ENCODE measurements at regions not wholly inside any gene's neighbourhood (a gene's known extent, or its start where the extent isn't known, plus 50 kb on each side); places are given as distances from the start of the nearest gene placed in this dataset.

- DNase-seq (no peak), ATAC-seq (no peak)
- Histone ChIP-seq H3K4me3 (no peak overlapping the region), H3K4me1 (no peaks in the 10 kb centered on the region), H3K27me3 (no peaks in the 10 kb centered on the region), H3K9me3 (no peaks in the 10 kb centered on the region), H3K36me3 (no peaks in the 10 kb centered on the region), H3K27ac (no peak overlapping the region)
- TF ChIP-seq, protein P1, sequence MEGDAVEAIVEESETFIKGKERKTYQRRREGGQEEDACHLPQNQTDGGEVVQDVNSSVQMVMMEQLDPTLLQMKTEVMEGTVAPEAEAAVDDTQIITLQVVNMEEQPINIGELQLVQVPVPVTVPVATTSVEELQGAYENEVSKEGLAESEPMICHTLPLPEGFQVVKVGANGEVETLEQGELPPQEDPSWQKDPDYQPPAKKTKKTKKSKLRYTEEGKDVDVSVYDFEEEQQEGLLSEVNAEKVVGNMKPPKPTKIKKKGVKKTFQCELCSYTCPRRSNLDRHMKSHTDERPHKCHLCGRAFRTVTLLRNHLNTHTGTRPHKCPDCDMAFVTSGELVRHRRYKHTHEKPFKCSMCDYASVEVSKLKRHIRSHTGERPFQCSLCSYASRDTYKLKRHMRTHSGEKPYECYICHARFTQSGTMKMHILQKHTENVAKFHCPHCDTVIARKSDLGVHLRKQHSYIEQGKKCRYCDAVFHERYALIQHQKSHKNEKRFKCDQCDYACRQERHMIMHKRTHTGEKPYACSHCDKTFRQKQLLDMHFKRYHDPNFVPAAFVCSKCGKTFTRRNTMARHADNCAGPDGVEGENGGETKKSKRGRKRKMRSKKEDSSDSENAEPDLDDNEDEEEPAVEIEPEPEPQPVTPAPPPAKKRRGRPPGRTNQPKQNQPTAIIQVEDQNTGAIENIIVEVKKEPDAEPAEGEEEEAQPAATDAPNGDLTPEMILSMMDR (IDR thresholded peaks at IDR 0.05 in 4 of 5, conservative IDR thresholded peaks at IDR 0.05 in 1 of 5) = no peak
- in situ Hi-C loops (cut with MboI; ENCODE audit: low sequenced_read_pairs in 4 of 4) (no loop called here), intact Hi-C loops (cut with DNase I; ENCODE audit: low total_unique reads) (no loop called here)
Observed at GRCh38 chr4:173929921-173930320, 353.5 kb downstream of the FBXO8 start.

- H3K27me3 ChIP-seq = no peaks in the 10 kb centered on the region
- no peaks in the 10 kb centered on the region for H3K36me3 ChIP-seq
- TF ChIP-seq POLR2A (IDR thresholded peaks at IDR 0.05) = no peak
- TF ChIP-seq, protein P1 (IDR thresholded peaks at IDR 0.05 in 4 of 5, conservative IDR thresholded peaks at IDR 0.05 in 1 of 5) = no peak
- H3K4me1 ChIP-seq = no peaks in the 10 kb centered on the region
- intact Hi-C loops (cut with DNase I; ENCODE audit: low total_unique reads) = no loop called here
- ATAC-seq (no peak), DNase-seq (no peak)
- in situ Hi-C loops (cut with MboI; ENCODE audit: low sequenced_read_pairs in 4 of 4) = no loop called here
- no peak overlapping the region for H3K27ac ChIP-seq
- no peak overlapping the region for H3K4me3 ChIP-seq
- H3K9me3 ChIP-seq = no peaks in the 10 kb centered on the region
Observed at GRCh38 chr4:173924561-173924960, 358.9 kb downstream of the FBXO8 start.

DNA sequence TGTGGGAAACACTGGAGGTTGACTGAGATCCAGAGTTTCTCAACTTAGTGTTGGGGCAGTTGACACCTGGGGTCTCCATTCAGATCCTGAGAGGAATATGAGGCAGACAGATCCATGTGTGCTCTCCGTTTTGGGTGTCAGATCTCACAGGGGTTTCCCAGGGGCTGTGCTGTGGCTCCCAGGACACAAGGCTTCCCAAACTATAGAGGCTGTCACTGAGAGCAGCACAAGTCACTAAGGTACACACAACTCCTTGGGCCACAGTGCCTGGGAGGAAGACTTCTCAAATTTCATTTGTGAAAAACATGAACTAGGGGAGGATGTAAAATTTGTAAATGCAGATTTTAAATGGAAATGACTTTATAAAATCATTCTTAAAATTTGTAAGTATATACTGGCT lies 363.6 kb downstream of the FBXO8 start:
- H3K27me3 ChIP-seq = no peaks in the 10 kb centered on the region
- intact Hi-C loops (cut with DNase I; ENCODE audit: low total_unique reads) = no loop called here
- TF ChIP-seq POLR2A (IDR thresholded peaks at IDR 0.05) = no peak
- TF ChIP-seq, protein P1 (IDR thresholded peaks at IDR 0.05 in 4 of 5, conservative IDR thresholded peaks at IDR 0.05 in 1 of 5) = no peak
- in situ Hi-C loops (cut with MboI; ENCODE audit: low sequenced_read_pairs in 4 of 4) = no loop called here
- no peak for ATAC-seq
- no peaks in the 10 kb centered on the region for H3K9me3 ChIP-seq
- DNase-seq = no peak
- no peaks in the 10 kb centered on the region for H3K36me3 ChIP-seq
- H3K4me3 ChIP-seq = no peak overlapping the region
- no peak overlapping the region for H3K27ac ChIP-seq
- H3K4me1 ChIP-seq = no peaks in the 10 kb centered on the region

DNA sequence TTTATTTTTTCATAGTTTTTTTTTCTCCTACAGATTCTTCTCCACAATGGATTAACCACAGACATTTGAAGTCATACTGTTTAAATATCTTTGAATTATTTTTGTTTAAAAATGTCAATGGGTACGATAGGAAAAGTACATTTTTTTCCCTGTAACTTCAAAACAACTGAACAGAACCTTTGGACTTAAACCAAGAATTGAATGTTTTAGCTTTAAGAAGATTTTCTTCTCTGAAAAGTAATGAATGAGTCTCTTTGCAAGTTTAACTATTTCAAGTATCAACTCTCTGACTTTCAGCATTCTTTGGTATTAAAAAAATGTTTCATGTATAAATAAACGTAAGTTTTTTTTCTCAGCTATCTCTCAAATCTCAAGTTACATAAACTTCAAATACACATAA lies 364.3 kb downstream of the FBXO8 start:
- no peak for DNase-seq
- Histone ChIP-seq H3K27ac (no peak overlapping the region), H3K9me3 (no peaks in the 10 kb centered on the region), H3K4me1 (no peaks in the 10 kb centered on the region), H3K4me3 (no peak overlapping the region), H3K36me3 (no peaks in the 10 kb centered on the region), H3K27me3 (no peaks in the 10 kb centered on the region)
- intact Hi-C loops (cut with DNase I; ENCODE audit: low total_unique reads) = no loop called here
- no peak for TF ChIP-seq POLR2A (IDR thresholded peaks at IDR 0.05)
- TF ChIP-seq, protein P1 (IDR thresholded peaks at IDR 0.05 in 4 of 5, conservative IDR thresholded peaks at IDR 0.05 in 1 of 5) = no peak
- in situ Hi-C loops (cut with MboI; ENCODE audit: low sequenced_read_pairs in 4 of 4) = no loop called here
- no peak for ATAC-seq

- H3K4me1 ChIP-seq = no peaks in the 10 kb centered on the region
- in situ Hi-C loops (cut with MboI; ENCODE audit: low sequenced_read_pairs in 4 of 4) = no loop called here
- intact Hi-C loops (cut with DNase I; ENCODE audit: low total_unique reads) = no loop called here
- no peak overlapping the region for H3K27ac ChIP-seq
- H3K36me3 ChIP-seq = no peaks in the 10 kb centered on the region
- TF ChIP-seq, protein P1 (IDR thresholded peaks at IDR 0.05 in 4 of 5, conservative IDR thresholded peaks at IDR 0.05 in 1 of 5) = no peak
- TF ChIP-seq POLR2A (IDR thresholded peaks at IDR 0.05) = no peak
- no peaks in the 10 kb centered on the region for H3K27me3 ChIP-seq
- H3K9me3 ChIP-seq = no peaks in the 10 kb centered on the region
- no peak overlapping the region for H3K4me3 ChIP-seq
- no peak for ATAC-seq
- DNase-seq = no peak
Observed at GRCh38 chr4:173917255-173917960, 366.1 kb downstream of the FBXO8 start.
